GM19043 (cell line): ENCODE measurements at regions not wholly inside any gene's neighbourhood (a gene's known extent, or its start where the extent isn't known, plus 50 kb on each side); places are given as distances from the start of the nearest gene placed in this dataset.
"Not testable (repeated sequence)": the region's sequence is repeated elsewhere in the genome, so short reads cannot be mapped to it uniquely, and the experiment has no call there.

Source experiments
- ATAC-seq: cut with Tn5 transposase; IDR thresholded peaks from one replicate; pipeline ENCODE4 v1.9.1; 2021; ENCODE audit warnings: low read depth; ENCODE audit not compliant: unreplicated experiment

DNA sequence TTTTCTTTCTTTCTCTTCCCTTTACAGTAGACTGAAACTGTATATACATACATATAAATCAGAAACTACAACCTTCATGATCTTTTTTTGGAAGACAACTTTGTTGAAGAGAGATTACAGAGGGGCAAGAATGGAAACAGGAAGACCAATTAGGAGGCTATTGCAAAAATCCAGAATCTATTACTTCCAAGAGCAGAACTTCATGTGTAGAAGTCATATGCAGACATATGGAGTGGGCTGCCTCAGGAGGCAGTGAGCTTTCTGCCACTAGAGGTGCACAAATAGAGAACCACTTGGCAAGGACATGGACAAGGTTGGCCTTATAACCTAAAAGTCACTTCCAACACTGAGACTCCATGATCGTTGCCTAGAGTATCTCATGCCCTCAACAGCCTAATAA is 157.8 kb upstream of the NR4A3 start:
- no peak for ATAC-seq

DNA sequence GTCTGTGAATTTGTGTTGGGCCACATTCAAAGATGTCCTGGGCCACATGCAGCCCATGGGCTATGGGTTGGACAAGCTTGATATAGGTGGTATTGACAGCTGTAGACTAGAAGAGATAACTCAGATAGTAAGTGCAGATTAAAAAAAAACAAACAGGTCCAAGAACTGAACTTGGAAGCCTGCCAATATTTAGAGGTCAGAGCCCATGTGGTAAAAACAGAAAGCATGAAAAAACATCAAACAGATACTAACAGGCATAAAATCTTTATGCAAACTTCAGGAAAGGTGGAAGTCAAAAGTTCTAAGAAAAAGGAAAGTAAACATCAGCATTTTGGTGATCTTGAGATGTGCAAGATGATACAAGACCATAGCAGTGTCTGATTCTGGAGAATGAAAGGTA is 155.1 kb upstream of the NR4A3 start:
- no peak for ATAC-seq

GRCh38 chr9:99670886-99671285 is 150.8 kb upstream of the NR4A3 start:
- not testable (repeated sequence) for ATAC-seq

DNA sequence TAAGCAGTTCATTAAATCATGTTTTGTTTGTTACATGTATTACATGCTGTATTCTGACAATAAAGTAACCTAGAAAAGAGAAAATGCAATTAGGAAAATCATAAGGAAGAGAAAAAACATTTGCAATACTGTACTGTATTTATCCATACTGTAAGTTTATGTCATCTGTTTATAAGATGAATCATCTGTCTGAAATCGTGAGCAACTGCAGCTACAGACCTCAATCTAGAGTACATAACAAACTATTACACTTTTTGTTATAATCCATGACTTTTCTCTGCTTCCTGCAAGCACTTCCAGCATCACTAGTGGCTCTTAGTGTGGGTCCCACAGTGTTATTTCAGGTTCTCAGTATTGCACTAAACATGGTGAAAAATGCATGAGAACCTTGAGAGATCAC is 144.4 kb upstream of the NR4A3 start:
- no peak for ATAC-seq

DNA sequence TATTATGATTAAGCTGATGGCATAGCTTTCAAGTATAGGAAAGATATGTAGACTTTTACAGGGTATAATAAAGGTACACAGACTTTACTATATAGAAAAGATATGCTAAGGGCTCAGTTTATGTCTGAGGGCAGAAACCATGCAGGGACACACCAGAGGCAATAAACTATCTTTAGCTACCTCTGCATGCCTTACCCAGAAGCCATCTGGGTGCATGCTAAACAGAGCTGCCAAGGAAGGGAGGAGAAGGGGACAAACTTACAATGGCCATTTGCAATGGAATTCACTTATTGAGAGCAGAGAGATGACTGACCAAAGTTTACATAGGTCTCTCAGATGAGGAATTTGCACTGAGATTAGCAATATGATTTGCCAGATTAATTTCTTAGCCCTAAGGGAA is 143.1 kb upstream of the NR4A3 start:
- ATAC-seq, result no peak

GRCh38 chr9:99680191-99680590 is 141.5 kb upstream of the NR4A3 start:
- ATAC-seq, result no peak

- no peak for ATAC-seq
Observed at GRCh38 chr9:99681113-99681512, 140.6 kb upstream of the NR4A3 start.

DNA sequence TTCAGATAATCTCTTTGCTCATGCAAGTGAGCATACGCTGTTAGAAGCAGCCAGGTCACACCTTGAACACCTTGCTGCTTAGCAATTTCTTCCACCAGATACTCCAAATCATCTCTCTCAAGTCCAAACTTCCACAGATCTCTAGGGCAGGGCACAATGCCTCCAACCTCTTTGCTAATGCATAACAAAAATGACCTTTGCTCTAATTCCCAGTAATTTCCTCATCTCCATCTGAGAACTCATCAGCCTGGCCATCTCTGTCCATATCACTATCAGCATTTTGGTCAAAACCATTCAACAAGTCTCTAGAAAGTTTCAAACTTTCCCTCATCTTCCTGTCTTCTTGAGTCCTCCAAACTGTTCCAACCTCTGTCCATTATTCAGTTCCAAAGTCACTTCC is 139.3 kb upstream of the NR4A3 start:
- ATAC-seq, result no peak

GRCh38 chr9:99682870-99683269 is 138.8 kb upstream of the NR4A3 start:
- no peak for ATAC-seq

DNA sequence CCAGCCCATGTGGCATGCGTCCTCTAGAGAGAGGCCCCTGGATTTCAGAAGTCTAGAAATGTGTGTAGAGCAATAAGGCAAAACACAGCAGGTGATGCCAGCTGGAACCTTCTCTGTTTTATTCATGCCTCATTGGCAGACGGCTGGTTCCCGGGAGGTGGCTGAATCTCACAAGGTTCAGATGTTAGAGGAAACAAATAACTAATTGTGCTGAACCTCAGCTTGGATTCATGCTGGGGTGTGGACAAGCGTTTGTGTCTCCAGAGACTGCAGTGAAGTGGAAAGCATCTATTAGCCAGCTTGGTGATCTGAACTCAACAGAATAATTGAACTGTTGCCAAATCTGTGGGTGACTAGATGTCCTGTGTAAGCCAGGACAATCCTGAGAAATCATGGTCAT is 131.1 kb upstream of the NR4A3 start:
- no peak for ATAC-seq

- ATAC-seq, result no peak
Observed at GRCh38 chr9:99693888-99694287, 127.8 kb upstream of the NR4A3 start.

GRCh38 chr9:99694393-99694792 is 127.3 kb upstream of the NR4A3 start:
- ATAC-seq, result no peak

- ATAC-seq, result no peak
Observed at GRCh38 chr9:99699396-99699795, 122.3 kb upstream of the NR4A3 start.

DNA sequence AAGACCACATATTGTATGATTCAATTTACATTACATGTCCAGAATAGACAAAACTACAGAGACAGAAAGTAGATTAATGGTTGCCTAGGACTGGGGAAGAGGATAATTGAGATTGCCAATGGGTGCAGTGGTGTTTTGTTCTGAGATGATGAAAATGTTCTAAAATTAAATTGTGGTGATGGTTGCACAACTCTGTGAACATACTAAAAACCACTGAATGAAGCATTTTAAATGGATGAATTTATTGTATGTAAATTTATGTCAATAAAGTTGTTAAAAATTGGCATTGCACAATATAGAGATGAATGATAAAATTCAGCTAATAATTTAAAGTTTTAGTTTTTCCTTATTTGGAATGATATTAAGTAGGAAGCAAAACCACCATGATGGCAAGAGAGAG is 109.5 kb upstream of the NR4A3 start:
- no peak for ATAC-seq

GRCh38 chr9:99713838-99714306 is 107.8 kb upstream of the NR4A3 start:
- no peak for ATAC-seq

GRCh38 chr9:99718631-99719030 is 103.1 kb upstream of the NR4A3 start:
- no peak for ATAC-seq

DNA sequence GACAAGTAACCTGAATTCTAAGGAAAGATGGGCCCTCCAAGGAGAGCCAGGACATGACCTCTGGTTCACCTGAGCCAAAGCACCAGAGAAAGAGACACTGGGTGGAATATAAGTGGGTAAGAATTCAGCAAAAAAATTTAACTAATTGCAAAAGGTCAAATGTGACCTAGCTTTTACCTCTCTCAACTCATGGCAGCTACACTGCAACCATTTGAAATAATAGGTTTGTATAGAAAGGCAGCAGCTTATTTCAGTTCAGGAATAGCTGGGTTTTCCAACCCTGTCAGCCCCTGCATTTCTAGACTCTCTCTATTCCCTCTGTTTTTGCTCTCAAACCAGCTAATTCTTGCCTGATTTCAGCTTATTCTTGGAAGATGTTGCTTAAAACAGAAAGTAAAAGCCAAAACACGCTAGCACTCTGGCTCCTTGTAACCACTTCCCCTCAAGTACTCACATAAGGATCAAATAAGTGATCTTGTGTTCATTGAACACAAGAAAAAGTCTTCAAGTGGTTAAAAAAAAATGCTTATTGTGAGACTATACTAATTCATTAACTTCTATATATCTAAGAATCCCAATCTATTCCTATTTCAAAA is 101.1 kb upstream of the NR4A3 start:
- peak; percentile 83 for ATAC-seq

DNA sequence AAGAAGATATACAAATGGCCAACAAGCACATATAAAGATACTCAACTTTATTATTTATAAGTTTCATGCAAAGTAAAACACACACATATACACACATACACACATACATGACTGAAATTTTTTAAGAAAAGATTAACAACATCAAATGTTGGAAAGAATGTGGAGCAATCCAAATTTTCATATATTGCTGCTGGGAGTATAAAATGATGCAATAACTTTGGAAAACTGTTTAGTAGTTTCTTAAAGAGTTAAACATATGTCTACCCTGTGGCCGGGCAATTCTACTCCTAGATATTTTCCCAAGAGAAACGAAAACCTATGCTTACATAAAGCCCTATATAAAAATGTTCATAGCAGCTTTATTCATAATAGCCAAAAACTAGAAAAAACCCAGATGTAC is 99.8 kb upstream of the NR4A3 start:
- ATAC-seq, result no peak

- ATAC-seq, result no peak
Observed at GRCh38 chr9:99722877-99723276, 98.8 kb upstream of the NR4A3 start.

DNA sequence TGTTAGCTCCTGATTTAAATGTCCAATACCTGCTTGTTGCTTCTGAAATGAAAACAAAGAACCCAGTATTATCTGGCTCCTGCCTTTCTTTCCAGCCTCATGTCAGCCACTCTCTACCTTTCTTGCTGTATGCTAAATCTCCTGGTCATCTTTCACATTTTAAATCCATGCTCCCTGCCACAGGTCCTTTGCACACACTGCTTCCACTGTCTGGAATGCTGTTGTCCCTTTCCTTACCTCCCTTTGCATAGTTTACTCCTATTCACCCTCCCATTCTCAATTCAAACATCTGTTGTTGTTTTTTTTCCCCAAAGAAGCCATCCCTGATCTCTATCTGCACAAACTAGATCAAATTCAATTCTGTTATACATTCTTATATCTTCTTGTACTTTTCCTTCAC is 97.0 kb upstream of the NR4A3 start:
- no peak for ATAC-seq

DNA sequence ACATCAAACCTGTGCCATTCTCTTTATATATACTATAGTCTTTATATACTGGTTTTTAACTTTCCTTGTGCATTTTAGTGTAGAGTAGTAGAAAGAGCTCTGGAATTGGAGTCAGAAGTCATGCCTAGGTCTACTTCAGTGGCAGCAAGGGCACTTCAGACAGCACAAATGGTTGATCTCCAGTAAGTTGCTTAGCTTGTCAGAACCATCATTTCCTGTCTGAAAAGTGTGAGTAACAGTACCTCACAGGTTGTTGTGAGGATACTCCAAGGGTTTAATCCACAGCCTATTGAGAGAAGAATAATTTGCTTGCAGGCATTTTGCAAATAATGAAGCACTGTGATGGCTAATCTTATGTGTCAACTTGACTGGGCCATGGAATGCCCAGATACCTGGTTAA is 95.8 kb upstream of the NR4A3 start:
- no peak for ATAC-seq

DNA sequence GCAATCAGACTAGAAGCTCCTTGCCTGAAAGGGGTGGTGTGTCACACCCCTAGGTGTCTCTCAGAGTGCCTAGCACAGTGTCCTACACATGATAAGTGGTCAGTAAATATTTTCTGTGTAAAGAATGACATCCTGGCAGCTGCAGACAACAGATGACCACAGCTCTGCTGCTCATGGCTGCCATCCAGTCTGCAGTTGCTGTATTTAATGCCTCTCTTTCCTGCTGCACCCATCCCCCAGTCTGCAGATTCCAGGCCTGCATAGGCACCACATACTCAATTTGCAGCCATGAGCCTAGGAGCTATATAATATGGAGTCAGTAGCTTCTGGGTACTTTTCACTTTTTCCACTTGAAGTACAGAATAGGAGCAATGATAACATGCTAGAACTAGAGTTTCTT is 94.9 kb upstream of the NR4A3 start:
- no peak for ATAC-seq

DNA sequence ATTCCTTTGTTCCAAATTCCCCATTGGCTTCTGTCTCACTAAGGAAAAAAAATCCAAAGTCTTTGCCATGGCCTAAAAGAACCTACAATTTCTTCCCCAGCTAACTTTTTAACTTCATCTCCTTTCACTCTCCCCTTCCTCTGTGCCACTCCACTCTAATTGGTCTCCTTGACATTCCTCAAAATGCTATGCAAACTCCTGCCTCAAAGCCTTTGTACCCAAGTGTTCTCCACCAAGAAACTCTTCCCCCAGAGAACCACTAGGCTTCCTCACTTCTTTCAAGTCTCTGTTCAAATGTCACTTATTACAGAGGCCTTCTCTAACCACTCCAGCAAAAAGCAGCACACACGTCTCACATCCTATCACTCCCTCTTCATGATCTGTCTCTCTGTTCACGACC is 91.6 kb upstream of the NR4A3 start:
- ATAC-seq, result no peak
